Smooth muscle cell (in vitro differentiated cells): ENCODE measurements at regions not wholly inside any gene's neighbourhood (a gene's known extent, or its start where the extent isn't known, plus 50 kb on each side); places are given as distances from the start of the nearest gene placed in this dataset.

Experiments used
- DNase-seq: peaks from one replicate; lab custom pipeline; 2025; ENCODE audit not compliant: unreplicated experiment; lab: John Stamatoyannopoulos, UW
- H2AFZ ChIP-seq: fragments of 200-600 bp; sonication (generic); 2 replicates; pipeline ENCODE4 v1.6.0; 2016; ENCODE audit warnings: antibody characterized with exemption, low read depth, mild to moderate bottlenecking
- H3F3A ChIP-seq: fragments of 200-600 bp; sonication (generic); 2 replicates; pipeline ENCODE4 v1.6.0; 2017; ENCODE audit warnings: antibody characterized with exemption, low read depth
- H3K27ac ChIP-seq: fragments of 200-600 bp; sonication (generic); 2 replicates; pipeline ENCODE4 v1.5.1; 2016; ENCODE audit warnings: low read depth, mild to moderate bottlenecking
- H3K27me3 ChIP-seq: fragments of 200-600 bp; sonication (generic); 2 replicates; pipeline ENCODE4 v1.6.1; 2016; ENCODE audit warnings: low read depth, mild to moderate bottlenecking
- H3K36me3 ChIP-seq: fragments of 200-600 bp; sonication (generic); 2 replicates; pipeline ENCODE4 v1.5.1; 2016; ENCODE audit warnings: low read depth
- H3K4me1 ChIP-seq: fragments of 200-600 bp; sonication (generic); 2 replicates; pipeline ENCODE4 v1.5.1; 2016; ENCODE audit warnings: low read depth
- H3K4me2 ChIP-seq: fragments of 200-600 bp; sonication (generic); 2 replicates; pipeline ENCODE4 v1.6.0; 2016; ENCODE audit warnings: mild to moderate bottlenecking
- H3K4me3 ChIP-seq: fragments of 200-600 bp; sonication (generic); 2 replicates; pipeline ENCODE4 v1.5.1; 2016; ENCODE audit warnings: mild to moderate bottlenecking
- H3K79me2 ChIP-seq: fragments of 200-600 bp; sonication (generic); 2 replicates; pipeline ENCODE4 v1.6.0; 2016; ENCODE audit warnings: low read depth, mild to moderate bottlenecking
- H3K9ac ChIP-seq: fragments of 200-600 bp; sonication (generic); 2 replicates; pipeline ENCODE4 v1.6.0; 2016; ENCODE audit warnings: low read depth
- H3K9me3 ChIP-seq: fragments of 200-600 bp; sonication (generic); replicated peaks from 2 replicates; pipeline ENCODE4 v1.5.1; 2016; ENCODE audit warnings: low read depth
- H4K20me1 ChIP-seq: fragments of 200-600 bp; sonication (generic); 2 replicates; pipeline ENCODE4 v1.6.0; 2016; ENCODE audit warnings: low read depth
- WGBS: methylation state at CpG from one replicate; pipeline ENCODE4 v1.1.7; 2016; ENCODE audit warnings: low lambda C conversion rate; 5-methylcytosine and 5-hydroxymethylcytosine counted together
- TF ChIP-seq, protein P1 (sequence below): fragments of 200-600 bp; sonication (generic); IDR thresholded peaks from 2 replicates; pipeline ENCODE4 v1.5.1; 2017; ENCODE audit warnings: borderline replicate concordance, mild to moderate bottlenecking, antibody characterized with exemption; ENCODE audit not compliant: insufficient read depth, poor library complexity, severe bottlenecking

- no peaks in the 10 kb centered on the region for H3K9me3 ChIP-seq
- no peak for DNase-seq
- no peak overlapping the region for H2AFZ ChIP-seq
- no peak overlapping the region for H3K27ac ChIP-seq
- TF ChIP-seq, protein P1, sequence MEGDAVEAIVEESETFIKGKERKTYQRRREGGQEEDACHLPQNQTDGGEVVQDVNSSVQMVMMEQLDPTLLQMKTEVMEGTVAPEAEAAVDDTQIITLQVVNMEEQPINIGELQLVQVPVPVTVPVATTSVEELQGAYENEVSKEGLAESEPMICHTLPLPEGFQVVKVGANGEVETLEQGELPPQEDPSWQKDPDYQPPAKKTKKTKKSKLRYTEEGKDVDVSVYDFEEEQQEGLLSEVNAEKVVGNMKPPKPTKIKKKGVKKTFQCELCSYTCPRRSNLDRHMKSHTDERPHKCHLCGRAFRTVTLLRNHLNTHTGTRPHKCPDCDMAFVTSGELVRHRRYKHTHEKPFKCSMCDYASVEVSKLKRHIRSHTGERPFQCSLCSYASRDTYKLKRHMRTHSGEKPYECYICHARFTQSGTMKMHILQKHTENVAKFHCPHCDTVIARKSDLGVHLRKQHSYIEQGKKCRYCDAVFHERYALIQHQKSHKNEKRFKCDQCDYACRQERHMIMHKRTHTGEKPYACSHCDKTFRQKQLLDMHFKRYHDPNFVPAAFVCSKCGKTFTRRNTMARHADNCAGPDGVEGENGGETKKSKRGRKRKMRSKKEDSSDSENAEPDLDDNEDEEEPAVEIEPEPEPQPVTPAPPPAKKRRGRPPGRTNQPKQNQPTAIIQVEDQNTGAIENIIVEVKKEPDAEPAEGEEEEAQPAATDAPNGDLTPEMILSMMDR: no peak
- no peaks in the 10 kb centered on the region for H3K36me3 ChIP-seq
- no peak overlapping the region for H3K4me3 ChIP-seq
- H3K27me3 ChIP-seq: no peaks in the 10 kb centered on the region
- 82% methylated on average over 2 of the region's 2 CpGs for WGBS
- no peak overlapping the region for H3K4me2 ChIP-seq
- no peaks in the 10 kb centered on the region for H3K4me1 ChIP-seq
- H3K79me2 ChIP-seq: no peaks in the 10 kb centered on the region
- no peaks in the 10 kb centered on the region for H3F3A ChIP-seq
- H3K9ac ChIP-seq: no peak overlapping the region
- no peaks in the 10 kb centered on the region for H4K20me1 ChIP-seq
Measured at GRCh38 chr13:83538636-83539035, 343.6 kb downstream of the SLITRK1 start.

GRCh38 chr13:83536941-83537340 is 345.3 kb downstream of the SLITRK1 start:
- 81% methylated on average over 2 of the region's 2 CpGs for WGBS

DNA sequence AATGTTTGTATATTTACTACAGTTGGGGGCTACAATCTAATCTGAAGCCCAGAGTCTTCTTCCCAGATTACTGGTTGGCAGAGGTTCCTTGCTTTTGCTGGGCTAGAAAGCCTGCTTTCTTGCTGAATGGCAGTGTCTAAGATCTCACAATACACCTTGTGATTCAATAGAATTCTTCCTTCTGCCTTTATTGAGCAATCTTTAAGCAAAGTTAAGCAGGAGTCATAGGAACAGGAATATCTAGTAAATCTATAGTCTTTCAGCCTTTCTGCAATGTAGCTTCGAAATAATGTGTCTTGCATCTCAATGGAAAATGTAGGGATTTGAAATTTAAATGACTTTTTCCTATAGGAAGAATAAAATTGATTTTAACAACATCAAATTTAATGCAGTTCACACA is 346.1 kb downstream of the SLITRK1 start:
- H3K9me3 ChIP-seq: no peaks in the 10 kb centered on the region
- DNase-seq: no peak
- no peaks in the 10 kb centered on the region for H3K36me3 ChIP-seq
- no peaks in the 10 kb centered on the region for H3F3A ChIP-seq
- H3K4me3 ChIP-seq: no peak overlapping the region
- no peak overlapping the region for H2AFZ ChIP-seq
- 63% methylated on average over 1 of the region's 1 CpG for WGBS
- TF ChIP-seq, protein P1: no peak
- H3K4me2 ChIP-seq: no peak overlapping the region
- no peaks in the 10 kb centered on the region for H4K20me1 ChIP-seq
- H3K27me3 ChIP-seq: no peaks in the 10 kb centered on the region
- no peak overlapping the region for H3K27ac ChIP-seq
- H3K9ac ChIP-seq: no peak overlapping the region
- H3K79me2 ChIP-seq: no peaks in the 10 kb centered on the region
- H3K4me1 ChIP-seq: no peaks in the 10 kb centered on the region

More at GRCh38 chr13:83536941-83537340, 345.3 kb downstream of the SLITRK1 start:
- Histone ChIP-seq H3F3A (no peaks in the 10 kb centered on the region), H3K36me3 (no peaks in the 10 kb centered on the region), H3K4me3 (no peak overlapping the region), H3K79me2 (no peaks in the 10 kb centered on the region), H3K4me2 (no peak overlapping the region), H3K27me3 (no peaks in the 10 kb centered on the region), H3K9ac (no peak overlapping the region), H3K9me3 (no peaks in the 10 kb centered on the region), H4K20me1 (no peaks in the 10 kb centered on the region), H3K4me1 (no peaks in the 10 kb centered on the region), H2AFZ (no peak overlapping the region), H3K27ac (no peak overlapping the region)
- no peak for DNase-seq
- TF ChIP-seq, protein P1: no peak

- Histone ChIP-seq H3K27ac (no peak overlapping the region), H3K4me1 (no peaks in the 10 kb centered on the region), H3K36me3 (no peaks in the 10 kb centered on the region), H3K9me3 (no peaks in the 10 kb centered on the region), H3K9ac (no peak overlapping the region), H3K79me2 (no peaks in the 10 kb centered on the region), H4K20me1 (no peaks in the 10 kb centered on the region), H3K4me3 (no peak overlapping the region), H3K4me2 (no peak overlapping the region), H3F3A (no peaks in the 10 kb centered on the region), H2AFZ (no peak overlapping the region), H3K27me3 (no peaks in the 10 kb centered on the region)
- DNase-seq: no peak
- WGBS: 92% methylated on average over 12 of the region's 12 CpGs
- TF ChIP-seq, protein P1: no peak
Measured at GRCh38 chr13:83532809-83533208, 349.5 kb downstream of the SLITRK1 start.
